Osteoblast (primary cell): ENCODE measurements at regions not wholly inside any gene's neighbourhood (a gene's known extent, or its start where the extent isn't known, plus 50 kb on each side); places are given as distances from the start of the nearest gene placed in this dataset.

Source experiments
- DNase-seq: peaks from one replicate; pipeline ENCODE4 v3.0.0; 2011; ENCODE audit warnings: low spot score, mixed read lengths; ENCODE audit not compliant: insufficient read length; ENCODE audit errors: missing footprints
- H2AFZ ChIP-seq: 2 replicates; pipeline ENCODE4 v1.6.0; 2011; ENCODE audit warnings: mild to moderate bottlenecking, low read length
- H3K27ac ChIP-seq: 2 replicates; pipeline ENCODE4 v1.5.1; 2011; ENCODE audit warnings: mild to moderate bottlenecking, low read depth, low read length, moderate library complexity
- H3K27me3 ChIP-seq: 2 replicates; pipeline ENCODE4 v1.6.0; 2012; ENCODE audit warnings: mild to moderate bottlenecking, control low read depth, inconsistent platforms, low read length, moderate library complexity; ENCODE audit not compliant: insufficient read depth
- H3K36me3 ChIP-seq: 2 replicates; pipeline ENCODE4 v1.5.1; 2011; ENCODE audit warnings: mild to moderate bottlenecking, low read length, control low read depth, moderate library complexity; ENCODE audit not compliant: insufficient read depth
- H3K4me1 ChIP-seq: 2 replicates; pipeline ENCODE4 v1.5.1; 2011; ENCODE audit warnings: mild to moderate bottlenecking, low read length, control low read depth, moderate library complexity; ENCODE audit not compliant: insufficient read depth
- H3K4me2 ChIP-seq: 2 replicates; pipeline ENCODE4 v1.6.0; 2011; ENCODE audit warnings: mild to moderate bottlenecking, low read length; ENCODE audit not compliant: insufficient read depth
- H3K4me3 ChIP-seq: fragments of 200-600 bp; sonication (generic); 3 replicates; pipeline ENCODE4 v1.5.1; 2012; ENCODE audit warnings: mild to moderate bottlenecking, low read length, inconsistent platforms; ENCODE audit not compliant: insufficient read depth
- H3K79me2 ChIP-seq: 2 replicates; pipeline ENCODE4 v1.6.0; 2012; ENCODE audit warnings: mild to moderate bottlenecking, low read length, control low read depth, inconsistent platforms; ENCODE audit not compliant: insufficient read depth
- H3K9me3 ChIP-seq: 2 replicates; pipeline ENCODE4 v1.5.1; 2011; ENCODE audit warnings: low read depth, low read length, control low read depth
- H4K20me1 ChIP-seq: 2 replicates; pipeline ENCODE4 v1.6.0; 2012; ENCODE audit warnings: mild to moderate bottlenecking, low read length, control low read depth; ENCODE audit not compliant: insufficient read depth
- CTCF ChIP-seq: IDR thresholded peaks from 2 replicates; pipeline ENCODE4 v1.5.1; 2011; ENCODE audit warnings: mild to moderate bottlenecking, low read depth, low read length, moderate library complexity; ENCODE audit errors: extremely low read depth

GRCh38 chrX:39338583-39338982, 537.3 kb downstream of the MID1IP1 start:
- H2AFZ ChIP-seq = no peak overlapping the region
- no peaks in the 10 kb centered on the region for H3K4me1 ChIP-seq
- H3K27me3 ChIP-seq = peaks cover 30% of the 10 kb centered on the region
- no peaks in the 10 kb centered on the region for H3K79me2 ChIP-seq
- no peak for TF ChIP-seq CTCF
- no peak overlapping the region for H3K4me3 ChIP-seq
- H4K20me1 ChIP-seq = no peaks in the 10 kb centered on the region
- no peaks in the 10 kb centered on the region for H3K9me3 ChIP-seq
- H3K4me2 ChIP-seq = no peak overlapping the region
- H3K36me3 ChIP-seq = no peaks in the 10 kb centered on the region
- no peak overlapping the region for H3K27ac ChIP-seq
- DNase-seq = no peak

- no peak for TF ChIP-seq CTCF
- no peak for DNase-seq
- Histone ChIP-seq H2AFZ (no peak overlapping the region), H3K27ac (no peak overlapping the region), H3K4me3 (no peak overlapping the region), H3K36me3 (no peaks in the 10 kb centered on the region), H3K9me3 (no peaks in the 10 kb centered on the region), H3K79me2 (no peaks in the 10 kb centered on the region), H3K27me3 (peaks cover 27% of the 10 kb centered on the region), H3K4me1 (no peaks in the 10 kb centered on the region), H4K20me1 (no peaks in the 10 kb centered on the region), H3K4me2 (no peak overlapping the region)
These were observed 555.0 kb downstream of the MID1IP1 start for GRCh38 chrX:39356119-39356807.

- DNase-seq = no peak
- Histone ChIP-seq H3K4me1 (no peaks in the 10 kb centered on the region), H3K27me3 (peaks cover 50% of the 10 kb centered on the region), H2AFZ (no peak overlapping the region), H3K4me2 (no peak overlapping the region), H3K4me3 (no peak overlapping the region), H3K9me3 (no peaks in the 10 kb centered on the region), H3K27ac (no peak overlapping the region), H4K20me1 (no peaks in the 10 kb centered on the region), H3K36me3 (no peaks in the 10 kb centered on the region), H3K79me2 (no peaks in the 10 kb centered on the region)
- TF ChIP-seq CTCF = no peak
These were observed 558.8 kb downstream of the MID1IP1 start for GRCh38 chrX:39360101-39360500.

DNA sequence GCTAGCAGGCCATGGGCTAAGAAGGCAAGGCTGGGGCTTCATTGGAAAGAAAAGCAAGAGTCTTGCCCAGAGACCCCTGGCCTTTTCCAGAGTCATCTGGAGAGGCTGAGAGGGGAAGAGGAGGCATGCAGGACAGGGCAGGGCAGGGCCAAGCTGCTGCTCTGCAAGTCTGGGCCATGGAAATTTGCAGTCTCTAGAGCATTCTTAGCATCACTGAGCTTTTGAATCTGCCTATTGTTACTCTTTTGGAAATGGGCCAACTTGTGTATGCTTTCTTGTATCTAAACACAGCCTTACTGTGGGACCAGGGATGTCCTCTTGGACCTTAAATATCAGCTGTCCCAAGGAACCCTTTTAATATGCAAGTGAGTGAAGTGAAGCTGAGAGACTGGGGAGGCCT, 560.5 kb downstream of the MID1IP1 start:
- Histone ChIP-seq H3K4me2 (no peak overlapping the region), H3K27me3 (peaks cover 49% of the 10 kb centered on the region), H2AFZ (no peak overlapping the region), H3K9me3 (no peaks in the 10 kb centered on the region), H3K4me3 (no peak overlapping the region), H3K27ac (no peak overlapping the region), H3K4me1 (no peaks in the 10 kb centered on the region), H4K20me1 (no peaks in the 10 kb centered on the region), H3K36me3 (no peaks in the 10 kb centered on the region), H3K79me2 (no peaks in the 10 kb centered on the region)
- no peak for TF ChIP-seq CTCF
- DNase-seq = peak; percentile 38
